Osteocyte (in vitro differentiated cells): ENCODE measurements at regions not wholly inside any gene's neighbourhood (a gene's known extent, or its start where the extent isn't known, plus 50 kb on each side); places are given as distances from the start of the nearest gene placed in this dataset.

Experiments used
- DNase-seq: peaks from one replicate; pipeline ENCODE4 v3.0.0; 2021; ENCODE audit warnings: mixed read lengths; ENCODE audit not compliant: unreplicated experiment; ENCODE audit errors: extremely low spot score
- H3K27ac Mint-ChIP-seq: one replicate; pipeline ENCODE4 v1.8.0; 2021; ENCODE audit warnings: mild to moderate bottlenecking, mixed read lengths; ENCODE audit not compliant: unreplicated experiment
- H3K27me3 Mint-ChIP-seq: one replicate; pipeline ENCODE4 v1.8.0; 2021; ENCODE audit warnings: mixed read lengths; ENCODE audit not compliant: unreplicated experiment
- H3K36me3 Mint-ChIP-seq: one replicate; pipeline ENCODE4 v1.8.0; 2021; ENCODE audit warnings: mixed read lengths; ENCODE audit not compliant: unreplicated experiment
- H3K4me1 Mint-ChIP-seq: one replicate; pipeline ENCODE4 v1.8.0; 2021; ENCODE audit warnings: mixed read lengths; ENCODE audit not compliant: unreplicated experiment
- H3K4me3 Mint-ChIP-seq: one replicate; pipeline ENCODE4 v1.8.0; 2021; ENCODE audit warnings: mild to moderate bottlenecking, moderate library complexity, mixed read lengths; ENCODE audit not compliant: unreplicated experiment
- H3K9me3 Mint-ChIP-seq: one replicate; pipeline ENCODE4 v1.8.0; 2021; ENCODE audit warnings: mixed read lengths; ENCODE audit not compliant: unreplicated experiment
- TF ChIP-seq, protein P1 (sequence below): fragments of 200-600 bp; sonication (generic); IDR thresholded peaks from 2 replicates; pipeline ENCODE4 v1.5.0; 2021; ENCODE audit warnings: antibody characterized with exemption, mild to moderate bottlenecking, moderate library complexity

DNA sequence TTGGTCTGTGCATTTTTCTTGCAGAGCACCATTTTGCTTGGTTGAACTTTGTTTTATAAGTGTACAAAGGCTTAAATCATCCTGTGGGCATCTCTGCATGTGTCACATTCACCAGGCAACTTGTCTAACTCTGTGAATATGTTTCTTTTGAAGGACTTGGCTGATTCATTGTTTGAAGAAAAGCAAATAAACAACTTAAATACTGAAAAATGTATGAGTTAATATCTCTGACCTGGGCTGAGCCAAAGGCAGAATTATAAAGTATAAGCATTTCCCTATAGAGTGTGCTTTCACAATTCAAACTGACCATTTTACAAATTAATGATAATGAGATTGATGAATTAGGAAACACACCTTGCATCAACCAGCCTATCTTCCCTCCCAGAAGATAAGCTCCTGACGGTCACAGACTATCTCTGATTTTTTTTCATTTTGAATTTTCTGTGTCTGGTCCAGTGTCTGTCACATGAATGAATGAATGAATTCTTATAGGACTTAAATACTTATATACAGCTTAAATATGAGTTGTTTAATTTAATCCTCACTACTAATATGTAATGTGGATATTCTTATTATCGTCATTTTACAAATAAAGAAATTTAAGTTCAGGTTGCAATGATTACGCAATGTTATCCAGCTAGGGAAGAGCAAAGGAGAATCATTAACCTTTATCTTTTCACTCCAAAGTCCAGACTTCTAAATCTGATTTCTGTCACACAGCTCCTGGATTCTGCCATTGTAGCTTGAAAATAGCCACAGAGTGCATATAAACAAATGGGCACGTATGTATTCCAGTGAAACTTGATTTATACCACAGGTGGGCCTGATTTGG lies 182.0 kb upstream of the PHYHIPL start:
- no peak overlapping the region for H3K27ac Mint-ChIP-seq
- DNase-seq: no peak
- peaks cover 2% of the 10 kb centered on the region for H3K27me3 Mint-ChIP-seq
- no peaks in the 10 kb centered on the region for H3K36me3 Mint-ChIP-seq
- H3K4me3 Mint-ChIP-seq: no peak overlapping the region
- H3K9me3 Mint-ChIP-seq: peaks cover 3% of the 10 kb centered on the region
- H3K4me1 Mint-ChIP-seq: peaks cover 12% of the 10 kb centered on the region
- TF ChIP-seq, protein P1, sequence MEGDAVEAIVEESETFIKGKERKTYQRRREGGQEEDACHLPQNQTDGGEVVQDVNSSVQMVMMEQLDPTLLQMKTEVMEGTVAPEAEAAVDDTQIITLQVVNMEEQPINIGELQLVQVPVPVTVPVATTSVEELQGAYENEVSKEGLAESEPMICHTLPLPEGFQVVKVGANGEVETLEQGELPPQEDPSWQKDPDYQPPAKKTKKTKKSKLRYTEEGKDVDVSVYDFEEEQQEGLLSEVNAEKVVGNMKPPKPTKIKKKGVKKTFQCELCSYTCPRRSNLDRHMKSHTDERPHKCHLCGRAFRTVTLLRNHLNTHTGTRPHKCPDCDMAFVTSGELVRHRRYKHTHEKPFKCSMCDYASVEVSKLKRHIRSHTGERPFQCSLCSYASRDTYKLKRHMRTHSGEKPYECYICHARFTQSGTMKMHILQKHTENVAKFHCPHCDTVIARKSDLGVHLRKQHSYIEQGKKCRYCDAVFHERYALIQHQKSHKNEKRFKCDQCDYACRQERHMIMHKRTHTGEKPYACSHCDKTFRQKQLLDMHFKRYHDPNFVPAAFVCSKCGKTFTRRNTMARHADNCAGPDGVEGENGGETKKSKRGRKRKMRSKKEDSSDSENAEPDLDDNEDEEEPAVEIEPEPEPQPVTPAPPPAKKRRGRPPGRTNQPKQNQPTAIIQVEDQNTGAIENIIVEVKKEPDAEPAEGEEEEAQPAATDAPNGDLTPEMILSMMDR: no peak

DNA sequence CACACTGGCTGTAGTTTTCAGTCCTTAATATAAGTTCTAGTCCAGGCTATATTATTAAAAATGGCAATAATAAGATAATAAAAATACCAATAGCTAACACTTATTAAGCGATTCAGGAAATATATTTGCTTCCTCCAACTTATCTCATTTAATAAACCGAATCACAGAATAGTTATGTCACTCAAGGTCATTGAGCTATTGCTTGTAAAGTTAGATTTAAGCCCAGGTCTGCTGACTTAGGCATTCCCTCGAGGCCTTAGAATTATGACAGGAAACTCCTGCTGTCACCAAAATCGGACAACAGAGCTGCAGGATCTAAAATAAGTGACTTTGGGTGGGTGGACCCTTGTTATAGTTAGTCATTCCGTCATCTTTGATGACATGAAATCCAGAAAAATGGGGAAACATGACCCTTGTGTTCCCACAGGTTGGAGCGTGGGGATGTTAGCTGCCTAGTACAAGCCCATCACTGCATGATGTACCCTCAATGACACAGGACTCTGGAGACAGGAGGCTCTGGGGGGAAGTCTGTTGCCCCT lies 181.3 kb upstream of the PHYHIPL start:
- H3K27me3 Mint-ChIP-seq: peaks cover 2% of the 10 kb centered on the region
- H3K36me3 Mint-ChIP-seq: no peaks in the 10 kb centered on the region
- peaks cover 12% of the 10 kb centered on the region for H3K4me1 Mint-ChIP-seq
- no peaks in the 10 kb centered on the region for H3K9me3 Mint-ChIP-seq
- DNase-seq: no peak
- H3K4me3 Mint-ChIP-seq: no peak overlapping the region
- H3K27ac Mint-ChIP-seq: no peak overlapping the region
- TF ChIP-seq, protein P1: no peak

DNA sequence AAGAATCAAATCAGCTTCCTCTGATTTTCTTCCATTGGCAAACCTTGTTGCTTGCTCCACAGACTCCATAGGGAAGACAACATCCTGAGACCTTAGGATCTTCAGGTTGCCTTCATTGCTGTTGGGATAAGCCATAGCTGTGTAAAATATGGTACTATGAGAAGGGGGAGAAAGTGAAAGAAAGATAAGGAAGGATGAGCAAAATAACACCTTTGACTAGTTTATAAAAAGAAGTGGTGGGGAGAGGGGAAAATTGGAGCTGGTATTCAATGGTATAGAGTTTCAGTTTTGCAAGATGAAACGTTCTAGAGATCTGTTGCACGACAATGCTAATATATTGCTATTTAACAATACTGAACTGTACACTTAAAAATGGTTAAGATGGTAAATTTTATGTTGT lies 180.4 kb upstream of the PHYHIPL start:
- Mint-ChIP-seq H3K4me1 (peaks cover 12% of the 10 kb centered on the region), H3K36me3 (no peaks in the 10 kb centered on the region), H3K27me3 (peaks cover 2% of the 10 kb centered on the region)

DNA sequence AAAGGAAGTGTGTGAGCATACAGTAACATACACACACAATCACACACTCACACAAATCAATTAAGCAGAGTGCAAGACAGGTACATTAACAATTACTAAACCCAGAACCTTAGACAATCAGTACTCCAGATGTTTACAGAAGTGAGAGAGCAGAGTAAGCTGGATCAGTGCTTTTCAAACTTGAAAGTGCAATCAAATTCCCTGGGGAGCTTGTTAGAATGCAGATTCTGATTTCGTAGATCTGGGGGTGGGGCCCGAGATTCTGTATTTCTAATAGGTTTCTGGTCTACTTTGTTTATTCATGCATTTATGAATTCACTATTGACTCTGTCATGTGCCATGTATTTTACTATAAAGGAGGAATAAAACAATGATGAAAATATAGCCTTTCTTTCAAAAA lies 179.6 kb upstream of the PHYHIPL start:
- TF ChIP-seq, protein P1: no peak
- no peak for DNase-seq
- H3K36me3 Mint-ChIP-seq: no peaks in the 10 kb centered on the region
- H3K27ac Mint-ChIP-seq: no peak overlapping the region
- peaks cover 12% of the 10 kb centered on the region for H3K4me1 Mint-ChIP-seq
- peaks cover 2% of the 10 kb centered on the region for H3K27me3 Mint-ChIP-seq
- no peaks in the 10 kb centered on the region for H3K9me3 Mint-ChIP-seq
- H3K4me3 Mint-ChIP-seq: no peak overlapping the region

More for the DNA sequence above, 180.4 kb upstream of the PHYHIPL start:
- TF ChIP-seq, protein P1: no peak
- no peak overlapping the region for H3K27ac Mint-ChIP-seq
- H3K4me3 Mint-ChIP-seq: no peak overlapping the region
- H3K9me3 Mint-ChIP-seq: no peaks in the 10 kb centered on the region
- DNase-seq: no peak

DNA sequence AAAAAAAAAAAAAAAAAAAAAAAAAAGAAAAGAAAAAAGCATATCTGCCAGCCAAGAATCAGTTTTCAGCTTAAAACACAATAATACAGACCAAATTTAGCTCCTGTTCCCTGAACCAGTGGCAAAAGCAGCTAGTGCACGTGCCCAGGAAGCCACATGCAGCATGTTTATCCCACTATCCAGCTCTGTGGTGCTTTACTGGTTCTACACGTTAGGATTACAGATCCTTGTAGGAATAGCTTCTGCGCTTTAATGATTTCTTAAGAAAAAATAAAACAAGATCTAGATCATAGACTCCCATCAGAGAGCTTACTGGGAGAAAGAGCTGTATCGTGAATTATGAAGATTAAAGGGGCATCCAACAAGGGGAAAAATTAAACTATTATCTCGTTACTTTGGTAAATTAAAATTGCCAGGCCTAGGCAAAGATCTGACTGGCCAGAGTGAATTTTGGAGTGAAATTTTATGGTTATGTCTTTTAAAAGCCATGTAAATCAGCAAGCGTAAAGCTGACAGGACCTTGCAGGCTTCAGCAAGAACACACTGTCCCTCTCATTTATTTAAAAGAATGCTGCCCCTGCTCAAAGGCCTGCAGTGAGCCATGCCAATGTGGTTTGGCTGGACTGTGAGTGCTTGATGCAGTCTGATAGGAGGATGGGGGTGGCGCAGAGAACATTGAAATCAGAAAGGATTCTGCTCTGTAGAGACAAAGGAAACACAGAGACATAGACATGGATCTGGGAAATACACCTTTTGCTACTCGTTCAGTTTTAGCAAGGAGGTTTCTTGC lies 177.3 kb upstream of the PHYHIPL start:
- Mint-ChIP-seq H3K4me1 (peaks cover 5% of the 10 kb centered on the region), H3K9me3 (no peaks in the 10 kb centered on the region), H3K27ac (no peak overlapping the region), H3K4me3 (no peak overlapping the region), H3K27me3 (peaks cover 5% of the 10 kb centered on the region), H3K36me3 (no peaks in the 10 kb centered on the region)
- TF ChIP-seq, protein P1: no peak
- no peak for DNase-seq
